HG03045 (cell line): ENCODE measurements at regions not wholly inside any gene's neighbourhood (a gene's known extent, or its start where the extent isn't known, plus 50 kb on each side); places are given as distances from the start of the nearest gene placed in this dataset.
"Not testable (repeated sequence)": the region's sequence is repeated elsewhere in the genome, so short reads cannot be mapped to it uniquely, and the experiment has no call there.

Experiments
- ATAC-seq: cut with Tn5 transposase; IDR thresholded peaks from one replicate; pipeline ENCODE4 v1.9.1; 2021; ENCODE audit warnings: mild to moderate bottlenecking, moderate library complexity; ENCODE audit not compliant: unreplicated experiment

- ATAC-seq: no peak
These were observed 205.4 kb upstream of the SEL1L start for GRCh38 chr14:81738946-81739659.

DNA sequence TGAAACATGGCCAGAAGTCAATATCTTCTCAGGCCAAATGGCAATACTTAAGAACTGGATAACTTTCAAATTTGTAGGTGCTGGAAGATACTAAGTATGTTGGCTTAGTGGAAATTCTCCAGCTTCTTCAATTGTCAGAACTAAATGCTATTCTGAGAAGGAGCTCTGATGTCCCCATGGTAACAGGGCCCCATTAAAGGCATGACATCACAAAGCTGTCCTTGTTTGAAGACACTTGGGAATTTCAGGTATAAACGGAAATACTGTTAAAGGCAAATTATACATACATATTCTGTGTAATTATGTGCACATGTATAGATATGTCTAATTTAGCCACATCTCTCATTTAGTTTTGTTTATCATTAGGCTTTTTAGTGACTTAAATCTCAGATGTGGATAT lies 210.0 kb upstream of the SEL1L start:
- ATAC-seq: no peak

DNA sequence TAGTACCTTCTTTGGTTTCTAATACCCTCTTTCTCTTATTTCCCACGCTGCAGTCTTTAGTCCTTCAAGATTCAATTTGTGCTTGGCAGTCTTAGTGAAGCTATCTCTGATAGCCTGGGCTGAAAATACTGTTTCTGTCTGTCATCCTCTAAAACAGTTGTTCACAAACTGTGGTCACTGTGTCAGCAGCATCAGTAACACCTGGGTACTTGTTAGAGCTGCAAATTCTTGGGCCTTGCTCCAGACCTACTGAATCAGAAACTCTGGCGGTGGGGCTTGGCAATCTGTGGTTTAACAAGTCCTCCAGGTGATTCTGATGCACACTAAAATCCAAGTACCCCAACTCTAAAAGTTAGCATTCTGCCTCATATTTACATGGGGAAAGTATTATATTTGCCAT lies 217.5 kb upstream of the SEL1L start:
- no peak for ATAC-seq

DNA sequence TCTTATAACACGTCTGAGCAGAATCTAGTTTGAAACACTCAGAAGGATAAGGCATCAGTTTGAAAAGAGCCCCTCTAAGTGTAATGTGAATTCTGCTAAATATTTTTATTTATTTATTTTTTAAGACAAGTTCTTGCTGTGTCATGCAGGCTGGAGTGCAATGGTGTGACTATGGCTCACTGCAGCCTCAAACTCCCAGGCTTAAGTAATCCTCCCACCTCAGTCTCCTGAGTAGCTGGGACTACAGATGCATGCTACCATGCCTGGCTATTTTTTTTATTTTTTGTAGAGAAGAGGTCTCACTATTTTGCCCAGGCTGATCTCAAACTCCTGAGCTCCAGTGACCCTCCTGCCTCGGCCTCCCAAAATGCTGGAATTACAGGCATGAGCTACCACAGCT lies 225.9 kb upstream of the SEL1L start:
- ATAC-seq: no peak

GRCh38 chr14:81765651-81766275 lies 232.1 kb upstream of the SEL1L start:
- ATAC-seq: no peak

- no peak for ATAC-seq
These were observed 232.8 kb upstream of the SEL1L start for GRCh38 chr14:81766321-81766915.

DNA sequence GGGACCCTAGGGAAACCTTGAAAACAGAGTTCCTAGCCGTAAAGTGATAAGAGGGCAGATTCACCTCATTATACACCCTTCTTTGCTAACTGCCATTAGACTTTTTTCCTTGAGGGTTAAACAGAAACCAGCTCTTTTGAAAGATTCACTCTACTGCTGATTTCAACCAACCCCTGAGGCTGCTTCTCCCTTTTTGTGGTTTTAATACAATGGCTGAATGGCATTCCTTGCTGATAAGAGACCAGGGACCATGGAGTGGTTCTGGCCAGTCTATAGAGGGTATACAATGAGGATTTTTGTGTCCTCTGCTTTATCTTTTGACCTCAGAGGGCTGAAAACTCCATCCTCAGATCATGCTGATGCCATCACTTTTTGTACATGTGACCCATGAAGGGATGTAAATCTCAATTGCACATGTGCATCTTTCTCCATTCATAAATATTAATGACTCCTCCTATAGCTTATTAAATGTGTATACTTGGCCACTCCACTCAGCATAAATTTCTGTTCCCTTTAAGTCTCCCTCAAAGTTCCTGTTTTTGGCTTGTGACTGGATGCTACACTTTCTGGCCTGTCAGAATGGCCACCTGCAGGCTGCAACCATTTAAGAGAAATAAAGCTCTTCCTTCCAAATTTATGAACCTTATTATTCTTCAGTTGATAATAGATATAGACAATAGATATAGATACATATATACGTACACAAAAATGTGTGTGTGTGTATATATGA lies 233.8 kb upstream of the SEL1L start:
- no peak for ATAC-seq

DNA sequence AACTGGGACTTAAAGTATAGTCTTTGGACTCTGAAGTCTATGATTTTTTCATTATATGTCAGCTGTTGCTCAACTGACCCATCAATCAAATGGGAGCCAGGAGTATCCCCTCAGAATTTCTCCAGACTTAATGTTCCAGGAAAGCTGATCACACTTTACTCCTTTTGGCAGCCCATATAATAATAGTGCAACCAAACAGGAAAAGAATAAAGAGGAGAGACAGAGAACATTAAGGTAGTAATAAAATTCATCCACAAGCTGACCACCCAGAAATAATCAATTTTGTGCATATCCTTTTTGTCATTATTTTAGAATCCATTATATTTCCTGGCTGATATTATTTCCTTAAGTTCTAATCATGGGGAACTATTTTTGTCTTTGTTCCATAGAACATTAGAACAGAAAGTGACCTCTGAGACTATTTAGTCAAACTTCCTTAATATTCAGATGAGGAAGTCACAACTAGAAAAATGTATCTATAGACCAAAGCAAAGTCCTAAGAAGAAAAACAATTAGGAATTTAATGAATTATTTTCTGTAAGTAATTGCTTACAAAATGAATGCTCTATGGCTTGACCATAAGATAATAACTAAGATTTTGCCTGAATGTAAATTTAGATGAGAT lies 238.1 kb upstream of the SEL1L start:
- no peak for ATAC-seq

DNA sequence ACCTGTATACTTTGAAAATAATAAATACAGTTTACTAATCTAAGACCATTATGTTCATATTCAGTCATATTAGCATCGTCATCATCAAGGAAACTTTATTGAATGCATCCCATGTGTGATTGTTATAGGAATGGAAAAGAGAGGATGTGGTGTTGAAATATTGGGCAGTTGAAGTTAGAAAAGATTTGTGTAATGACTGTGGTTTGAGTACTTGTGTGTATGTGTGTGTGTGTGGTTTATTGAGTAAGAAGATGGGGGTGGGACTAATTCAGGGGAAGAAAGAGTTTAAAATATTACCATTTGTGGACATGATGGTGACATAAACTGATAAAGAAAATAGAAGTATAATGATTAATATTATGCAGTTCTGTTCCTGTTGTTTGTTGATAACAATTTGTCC lies 238.7 kb upstream of the SEL1L start:
- no peak for ATAC-seq

- no peak for ATAC-seq
These were observed 242.9 kb upstream of the SEL1L start for GRCh38 chr14:81776531-81776930.

DNA sequence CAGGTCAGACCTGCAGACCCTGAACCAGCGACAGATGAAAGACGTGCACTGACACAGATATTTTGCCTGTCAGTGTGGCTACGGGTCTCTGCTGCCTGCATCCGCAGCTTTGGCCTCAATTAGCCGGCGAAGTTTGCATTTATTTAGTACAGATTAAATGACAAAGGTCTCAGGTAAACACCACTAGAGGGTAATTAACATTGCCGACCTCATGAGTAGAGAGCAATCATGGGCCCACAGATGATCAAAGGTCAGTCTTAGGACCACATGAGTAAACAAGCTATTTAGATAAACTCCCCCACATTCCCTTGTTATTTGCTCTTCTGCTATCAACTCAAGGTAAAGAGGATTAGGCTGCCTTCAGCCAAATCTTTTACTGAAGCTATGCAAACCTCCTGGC lies 248.1 kb upstream of the SEL1L start:
- ATAC-seq: not testable (repeated sequence)

DNA sequence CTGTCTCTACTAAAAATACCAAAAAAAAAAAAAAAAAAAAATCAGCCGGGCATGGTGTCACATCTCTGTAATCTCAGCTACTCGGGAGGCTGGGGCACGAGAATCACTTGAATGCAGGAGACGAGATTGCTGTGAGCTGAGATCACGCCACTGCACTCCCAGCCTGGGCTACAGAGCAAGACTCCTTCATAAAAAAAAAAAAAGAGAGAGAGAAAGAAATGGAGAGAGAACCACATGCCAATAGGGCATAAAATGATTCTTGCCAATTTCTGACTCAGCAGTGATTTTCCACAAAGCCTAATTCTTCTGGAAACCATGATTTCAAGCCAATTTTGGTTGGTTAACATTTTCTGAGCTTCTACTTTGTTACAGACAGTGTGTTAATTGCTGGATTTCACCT lies 250.4 kb upstream of the SEL1L start:
- ATAC-seq: no peak

- ATAC-seq: no peak
These were observed 263.7 kb upstream of the SEL1L start for GRCh38 chr14:81797315-81797714.

- no peak for ATAC-seq
These were observed 268.3 kb upstream of the SEL1L start for GRCh38 chr14:81801921-81802320.

DNA sequence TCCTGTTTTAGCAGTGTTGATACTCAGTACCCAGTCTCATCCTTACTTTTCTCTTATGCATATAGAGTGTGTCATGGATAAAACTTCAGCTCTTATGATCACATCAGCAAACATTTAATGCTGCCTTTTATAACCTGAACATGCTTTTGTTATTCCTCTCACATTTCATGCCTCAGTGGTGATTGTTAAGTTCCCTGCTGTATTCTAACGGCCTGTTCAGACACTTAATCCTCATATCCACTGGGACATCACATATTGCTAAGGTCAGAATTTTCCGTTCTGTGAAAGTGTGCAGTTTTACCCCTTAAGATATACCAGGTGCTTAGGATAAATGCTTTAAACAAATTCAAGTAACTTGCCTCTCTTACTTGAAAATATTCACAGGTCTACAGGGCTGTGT lies 268.7 kb upstream of the SEL1L start:
- ATAC-seq: no peak

DNA sequence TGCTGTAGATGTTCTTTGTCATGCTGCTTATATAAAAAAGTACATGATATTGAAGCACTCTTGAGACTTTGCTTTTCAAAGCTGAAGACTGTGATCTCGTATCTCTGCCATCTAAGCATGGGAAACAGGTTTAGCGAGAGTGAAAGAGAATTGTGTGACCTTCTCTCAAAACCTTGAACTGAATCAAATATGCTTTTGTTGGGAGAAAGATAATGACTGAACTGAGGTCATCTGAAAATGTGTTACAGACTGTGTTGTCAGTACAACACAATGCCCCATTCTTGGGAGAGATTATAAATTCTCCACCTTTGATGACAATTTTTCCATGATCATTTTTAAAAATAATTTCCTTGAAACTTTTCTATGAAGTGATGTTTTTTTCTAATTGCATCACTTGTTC lies 272.1 kb upstream of the SEL1L start:
- no peak for ATAC-seq

DNA sequence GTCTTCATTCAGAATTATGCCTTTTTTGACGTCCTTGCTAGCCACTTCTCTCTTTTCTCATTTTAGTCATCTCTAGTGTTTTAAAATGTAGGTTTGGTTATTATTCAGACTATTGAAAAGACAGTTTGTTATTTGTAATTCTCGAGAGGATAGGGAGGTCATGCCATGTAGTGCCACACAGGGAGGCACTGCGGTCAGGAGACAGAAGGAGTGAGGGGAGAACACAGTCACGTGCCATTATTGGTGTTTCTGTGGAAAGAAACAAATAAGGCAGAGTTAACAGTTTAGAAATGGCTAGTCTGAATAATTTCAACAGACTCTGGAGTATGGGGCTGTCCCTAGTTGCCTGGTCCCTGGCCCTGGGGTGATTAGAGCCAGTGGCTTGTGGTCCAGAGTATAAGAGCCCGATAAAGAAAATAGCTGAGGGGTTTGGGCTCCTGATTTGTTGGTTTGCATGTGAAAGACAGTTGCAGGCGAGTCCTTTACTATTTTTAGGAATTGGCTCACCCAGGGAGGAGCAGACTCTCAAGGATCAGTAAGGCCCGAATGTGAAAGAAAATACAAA lies 278.1 kb upstream of the SEL1L start:
- ATAC-seq: no peak

DNA sequence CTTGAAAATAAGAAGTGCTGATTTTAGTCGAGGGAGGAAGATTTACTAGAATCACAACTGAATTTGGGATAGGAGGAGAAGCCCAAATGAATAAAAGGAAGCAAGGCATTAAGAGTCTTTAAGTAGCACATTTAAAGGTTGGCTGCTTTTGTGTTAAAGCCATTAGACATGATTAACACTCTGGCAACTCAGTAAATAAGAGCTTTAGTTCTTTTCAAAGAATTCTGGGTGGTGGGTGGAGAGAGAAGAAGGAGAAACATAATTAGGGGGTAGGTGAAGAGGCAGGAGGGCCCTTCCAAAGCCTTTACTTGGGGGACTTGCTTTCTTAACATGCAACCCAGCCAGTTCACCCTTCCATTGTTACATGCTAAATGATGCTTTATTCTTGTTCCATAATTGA lies 284.6 kb upstream of the SEL1L start:
- no peak for ATAC-seq

- no peak for ATAC-seq
These were observed 285.7 kb upstream of the SEL1L start for GRCh38 chr14:81819344-81819743.

DNA sequence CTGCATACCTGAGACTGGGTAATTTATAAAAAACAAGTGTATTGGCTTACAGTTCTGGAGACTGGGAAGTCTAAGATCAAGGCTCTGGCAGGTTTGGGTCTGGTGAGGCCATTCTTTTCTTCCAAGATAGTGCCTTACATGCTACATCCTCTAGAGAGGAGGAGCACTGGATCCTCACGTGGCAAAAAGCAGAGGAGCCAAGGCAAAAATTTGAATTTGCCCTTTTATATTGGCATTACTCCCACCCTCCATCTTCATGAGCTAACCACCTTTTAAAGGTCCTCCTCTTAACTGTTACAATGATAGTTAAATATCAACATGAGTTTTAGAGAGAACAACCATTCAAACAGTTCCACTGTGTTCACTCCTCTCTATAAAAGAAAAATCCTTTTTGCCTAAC lies 286.3 kb upstream of the SEL1L start:
- no peak for ATAC-seq

- ATAC-seq: no peak
These were observed 292.4 kb upstream of the SEL1L start for GRCh38 chr14:81826081-81826480.
